Inflammatory macrophage (primary cell): ENCODE measurements at regions not wholly inside any gene's neighbourhood (a gene's known extent, or its start where the extent isn't known, plus 50 kb on each side); places are given as distances from the start of the nearest gene placed in this dataset.

Experiments
- DNase-seq, 2 donors: peaks; one replicate each; pipeline ENCODE4 v3.0.0-alpha.2; 2020 to 2022

DNA sequence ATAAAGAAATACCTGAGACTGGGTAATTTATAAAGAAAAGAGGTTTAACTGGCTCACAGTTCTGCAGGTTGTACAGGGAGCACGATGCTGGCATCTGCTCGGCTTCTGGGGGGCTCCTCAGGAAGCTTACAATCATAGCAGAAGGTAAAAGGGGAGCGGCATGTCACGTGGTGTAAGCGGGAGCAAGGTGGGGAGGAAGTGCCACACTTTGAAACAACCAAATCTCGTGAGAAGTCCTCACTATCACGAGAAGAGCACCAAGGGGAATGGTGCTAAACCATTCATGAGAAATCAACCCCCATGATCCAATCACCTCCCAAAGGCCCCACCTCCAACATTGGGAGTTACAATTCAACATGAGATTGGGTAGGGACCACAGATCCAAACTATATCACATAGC, 67.7 kb downstream of the AKR1B1 start:
- no peak for DNase-seq

DNA sequence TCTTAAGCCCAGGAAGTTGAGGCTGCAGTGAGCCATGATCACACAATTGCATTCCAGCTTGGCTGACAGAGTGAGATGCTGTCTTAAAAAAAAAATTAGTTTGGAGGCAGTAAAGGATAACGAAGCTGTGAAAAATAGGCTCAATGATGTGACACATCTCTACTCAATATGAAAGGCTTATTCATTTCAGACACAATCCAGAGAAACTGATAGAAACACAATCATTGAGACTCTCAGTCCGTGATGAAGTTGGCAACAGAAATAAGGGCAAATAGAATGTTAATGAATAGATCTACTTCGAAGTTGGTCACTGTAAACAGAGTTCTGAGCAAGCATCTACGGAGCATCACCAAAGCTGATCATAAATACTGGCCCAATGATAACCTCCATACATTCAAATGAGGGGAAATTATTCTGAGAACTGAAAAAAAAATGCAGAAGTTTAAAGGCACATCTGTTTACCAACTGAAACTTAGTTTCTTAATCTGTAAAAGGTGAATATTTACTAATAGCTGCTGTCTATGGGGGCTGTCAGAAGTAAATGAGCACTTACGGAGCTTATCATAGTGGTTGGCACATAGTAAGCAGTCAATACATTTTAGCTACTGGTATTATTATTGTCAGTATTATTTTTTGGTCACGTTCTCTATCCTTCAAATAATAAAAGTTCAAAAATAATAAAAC, 70.4 kb downstream of the AKR1B1 start:
- DNase-seq, result no peak

DNA sequence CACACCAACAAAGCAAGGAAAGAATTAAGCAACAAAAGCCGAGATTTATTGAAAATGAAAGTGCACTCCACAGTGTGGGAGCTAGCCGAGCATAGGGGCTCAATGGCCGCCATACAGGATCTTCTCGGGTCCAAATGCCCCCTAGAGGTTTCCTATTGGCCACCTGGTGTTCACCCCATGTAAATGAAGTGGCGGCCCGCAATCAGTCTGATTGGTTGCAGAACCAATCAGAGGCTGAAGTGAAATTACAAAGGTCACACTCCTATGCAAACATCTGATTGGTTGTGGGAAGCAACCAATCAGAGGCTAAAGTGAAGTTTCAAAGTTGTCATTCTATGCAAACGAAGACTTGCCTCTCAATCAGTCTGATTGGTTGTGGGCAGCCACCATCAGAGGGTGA, 61.8 kb upstream of the SLC35B4 start:
- no peak for DNase-seq

DNA sequence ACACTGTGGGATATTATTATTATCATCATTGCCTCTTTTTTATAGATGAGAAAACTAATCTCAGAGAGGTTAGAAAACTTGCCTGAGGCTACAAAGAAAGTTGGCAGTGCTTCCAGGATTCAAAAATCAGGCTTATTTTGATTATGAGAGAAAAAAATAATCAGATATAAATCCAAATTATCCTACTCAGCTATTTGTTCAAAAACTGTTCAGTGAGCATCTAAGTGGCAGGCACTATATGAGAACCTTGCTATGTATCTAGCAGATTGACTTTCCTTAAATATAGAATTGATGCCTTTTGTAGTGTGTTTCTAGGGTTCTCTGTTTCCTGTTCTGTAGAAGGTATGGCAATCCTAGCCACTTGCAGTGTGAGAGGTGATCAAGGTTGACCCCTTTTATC, 60.0 kb upstream of the SLC35B4 start:
- no peak for DNase-seq

DNA sequence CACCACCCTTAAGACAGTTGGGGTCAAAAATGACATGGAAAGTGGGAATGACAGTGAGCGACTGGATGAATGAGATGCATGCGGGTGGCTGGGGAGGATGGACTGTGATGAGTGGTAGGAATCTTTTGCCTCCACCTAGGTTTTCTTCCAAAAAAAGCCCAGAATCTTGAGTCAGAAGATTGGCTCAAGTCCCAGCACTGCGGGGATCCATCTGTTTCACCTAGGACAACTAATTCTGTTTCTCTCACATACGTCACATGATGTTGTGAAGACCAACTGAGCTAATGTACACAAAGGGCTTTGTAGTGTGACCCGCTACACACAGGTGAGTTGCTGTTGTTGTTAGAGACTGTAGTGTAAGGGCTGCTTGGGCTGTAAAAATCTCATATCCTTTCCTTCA, 58.5 kb upstream of the SLC35B4 start:
- no peak for DNase-seq

DNA sequence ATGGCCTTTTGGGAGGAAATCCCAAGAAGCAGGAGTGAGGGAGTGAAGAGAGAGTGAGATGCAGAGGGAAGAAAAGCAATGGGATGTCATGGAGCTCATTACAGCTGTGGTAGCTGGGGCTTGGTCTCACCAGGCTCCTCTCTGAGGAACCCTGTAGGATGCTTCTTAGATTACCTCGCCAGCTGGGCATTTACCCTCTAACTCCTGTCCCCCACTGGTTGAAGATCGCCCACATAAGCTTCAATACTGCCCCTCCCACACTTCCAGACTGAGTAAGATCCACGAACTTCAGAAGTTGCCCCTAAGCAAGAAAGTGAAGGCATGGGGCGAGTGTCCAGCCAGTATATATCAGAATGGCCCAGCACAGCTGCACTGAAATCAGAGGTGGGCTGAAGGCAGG, 58.1 kb upstream of the SLC35B4 start:
- DNase-seq, result no peak

DNA sequence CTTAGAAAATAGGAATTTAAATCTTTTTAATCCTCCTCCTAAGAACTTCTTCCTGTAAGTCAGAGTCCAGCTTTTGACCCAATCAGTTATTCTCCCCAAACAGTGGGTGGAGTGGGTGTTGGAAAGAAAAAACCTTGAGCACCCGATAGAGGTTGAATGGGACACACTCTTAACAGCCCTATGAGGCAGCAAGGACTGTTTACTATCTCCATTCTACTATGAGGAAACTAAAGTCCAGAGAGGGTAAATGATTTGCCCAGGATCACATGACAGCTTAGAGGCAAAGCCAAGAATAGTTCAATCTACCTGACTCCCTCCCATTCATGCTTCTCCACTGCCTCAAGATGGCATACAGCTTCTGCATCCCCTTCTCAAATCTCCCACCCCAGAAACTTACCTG, 57.6 kb upstream of the SLC35B4 start:
- no peak for DNase-seq

DNA sequence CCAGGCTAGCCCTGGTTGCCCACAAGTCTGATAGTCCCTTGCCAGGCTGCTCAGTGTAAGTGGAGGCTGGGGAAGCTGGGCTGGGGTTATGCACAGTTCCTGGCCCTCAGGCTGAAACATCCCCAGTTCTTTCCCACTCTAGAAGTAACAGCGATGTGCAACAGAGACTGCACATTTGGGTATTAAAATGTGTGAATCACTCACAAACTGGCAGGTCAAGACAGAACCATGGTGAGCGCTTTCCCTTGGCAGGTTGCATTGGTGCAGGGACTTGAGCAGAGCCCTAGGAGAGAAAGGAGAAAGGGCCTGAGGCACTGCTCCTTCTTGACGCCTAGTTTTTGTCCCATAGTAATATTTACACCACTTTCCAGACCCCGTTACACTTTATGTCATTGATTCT, 56.1 kb upstream of the SLC35B4 start:
- DNase-seq, result no peak

DNA sequence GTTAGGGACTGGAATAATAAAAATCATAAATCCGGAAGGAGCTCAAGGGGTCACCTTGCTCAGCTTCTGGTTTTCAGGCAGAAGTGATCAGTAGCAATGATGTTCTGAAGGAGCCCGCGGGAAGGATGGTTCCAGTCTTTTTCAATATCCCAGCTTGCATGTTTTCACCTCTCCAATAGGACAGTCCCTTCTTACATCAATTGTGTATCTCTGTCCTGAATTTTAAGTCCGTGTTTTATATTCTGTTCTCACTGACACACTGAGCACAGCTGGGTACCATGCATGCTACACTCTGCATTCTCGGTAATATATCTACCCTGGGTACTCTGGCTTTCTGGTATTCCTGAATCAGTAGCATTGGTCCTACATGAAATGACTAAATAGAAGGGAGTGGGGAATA, 55.2 kb upstream of the SLC35B4 start:
- DNase-seq, result no peak

DNA sequence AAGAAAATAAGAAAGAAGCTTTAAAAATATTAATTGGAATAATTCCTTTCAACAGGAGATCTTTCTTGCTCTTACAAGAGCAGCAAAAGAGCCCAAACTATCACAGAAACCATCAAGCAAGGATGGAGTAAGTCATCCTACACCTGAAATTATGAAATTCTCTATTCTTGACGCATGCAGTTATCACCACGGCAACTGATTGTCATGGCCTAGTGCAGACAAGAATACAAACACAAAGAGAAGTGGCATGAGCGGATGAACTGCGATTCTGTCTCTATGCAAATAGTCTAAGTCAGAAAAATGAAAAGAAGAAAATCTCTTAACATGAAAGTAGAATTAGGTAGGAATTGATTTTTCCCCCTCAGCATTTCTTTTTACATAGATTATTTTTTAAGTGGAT, 54.8 kb upstream of the SLC35B4 start:
- DNase-seq, result no peak

DNA sequence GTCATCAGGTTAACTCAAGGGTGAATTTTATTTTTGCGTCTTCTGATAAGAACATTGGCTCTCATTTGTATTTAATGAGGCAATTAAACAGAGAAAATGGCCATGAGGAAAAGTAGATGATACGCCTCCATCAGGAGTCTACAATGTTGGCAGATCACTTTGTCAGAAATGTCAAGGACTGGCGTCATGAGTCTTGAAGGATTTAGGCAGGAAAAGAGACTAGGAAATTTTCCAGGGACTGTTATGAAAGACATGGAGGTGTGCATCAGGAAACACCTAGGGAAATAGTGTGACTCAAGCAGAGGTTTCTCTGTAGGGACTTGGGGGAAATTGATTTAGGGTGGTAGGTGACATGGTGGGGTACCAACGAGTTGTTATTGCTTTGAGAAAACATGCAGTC, 53.4 kb upstream of the SLC35B4 start:
- DNase-seq, result no peak

DNA sequence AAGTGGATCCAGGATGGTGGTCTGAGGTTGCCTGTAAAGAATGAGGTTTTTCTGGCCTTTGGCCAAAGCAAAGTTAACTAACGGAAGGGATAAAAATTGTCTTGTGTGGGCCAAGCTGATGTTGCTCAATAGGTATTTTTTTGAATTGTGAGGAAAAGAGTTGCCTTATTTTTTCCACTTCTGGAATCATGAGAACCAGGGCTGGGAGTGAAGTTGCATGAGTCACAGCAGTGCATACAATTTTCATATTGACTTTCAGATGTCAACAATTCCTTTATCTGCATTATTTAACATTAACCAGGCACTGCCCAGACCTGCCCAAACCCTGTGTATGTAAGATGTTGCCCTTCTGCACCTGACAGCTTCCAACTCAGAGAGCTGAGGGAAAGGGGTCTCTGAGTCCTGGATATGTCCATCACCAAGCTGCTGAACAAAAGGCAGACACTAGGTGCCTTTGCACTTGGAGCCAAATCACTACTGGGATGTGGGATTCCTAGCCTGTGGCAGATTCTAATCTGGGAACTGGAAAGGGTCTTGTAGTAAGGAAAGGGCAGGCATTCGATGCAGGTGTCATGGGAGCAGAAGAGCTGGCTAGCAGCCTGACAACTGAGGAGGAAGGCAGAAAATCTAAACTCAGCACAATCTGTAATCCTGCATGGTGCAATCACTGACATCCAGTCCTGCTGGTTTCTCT, 52.3 kb upstream of the SLC35B4 start:
- DNase-seq, result peak in 1 of 2 donors; percentile 6

DNA sequence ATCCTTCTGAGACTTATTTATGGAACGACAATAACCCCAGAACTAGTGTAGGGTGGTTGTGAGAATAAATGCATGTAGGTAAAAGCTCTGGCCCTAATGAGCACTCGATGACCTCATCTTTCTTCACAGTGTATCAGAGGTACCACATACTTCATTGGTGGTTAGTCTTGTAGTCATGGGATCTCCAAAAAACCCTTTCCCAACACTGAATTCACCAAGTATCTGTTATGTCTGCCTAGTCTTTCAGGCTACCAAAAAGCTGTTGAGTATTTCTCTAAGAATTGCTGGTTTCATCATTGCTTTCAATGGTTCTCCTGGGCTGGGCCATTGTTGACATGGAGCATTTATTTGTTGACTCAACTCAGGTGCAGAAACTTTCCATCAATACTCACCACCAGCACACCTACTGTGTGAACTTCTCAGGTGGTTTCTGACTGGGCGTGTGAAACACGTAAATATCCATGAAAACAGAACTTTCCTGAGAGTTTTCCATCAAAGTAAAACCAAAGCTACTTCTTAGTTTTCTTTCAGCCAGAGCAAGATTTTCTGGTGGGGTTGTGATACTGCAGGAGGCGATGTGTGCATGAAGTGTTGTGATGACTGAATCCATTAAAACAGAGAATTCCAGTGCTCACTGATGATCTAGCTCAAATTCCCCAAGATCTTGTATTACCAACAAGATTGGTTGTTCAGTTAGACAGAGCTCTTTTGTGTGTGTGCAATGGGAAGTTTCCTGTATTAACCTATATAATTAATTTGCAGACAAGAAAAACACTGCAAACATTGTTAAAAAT, 51.4 kb upstream of the SLC35B4 start:
- DNase-seq, result no peak
